ENCODE measurements at regions not wholly inside any gene's neighbourhood (a gene's known extent, or its start where the extent isn't known, plus 50 kb on each side); places are given as distances from the start of the nearest gene placed in this dataset.
A peak's percentile ranks its signal among the peaks of the same experiment; 100 is the strongest.
"Not testable (repeated sequence)": the region's sequence is repeated elsewhere in the genome, so short reads cannot be mapped to it uniquely, and the experiment has no call there.

- Histone ChIP-seq H3K4me3 (no peak overlapping the region), H3K27ac (no peak overlapping the region), H3K36me3 (no peaks in the 10 kb centered on the region), H3K4me1 (peaks cover 0 to 4% (median 0%) of the 10 kb centered on the region in 4 donors), H3K9me3 (peaks cover 0 to 4% (median 1%) of the 10 kb centered on the region in 4 donors), H3K27me3 (no peaks in the 10 kb centered on the region)
- no peak for TF ChIP-seq POLR2A (IDR thresholded peaks at IDR 0.05)
- no peak for TF ChIP-seq CTCF (IDR thresholded peaks at IDR 0.05)
- TF ChIP-seq EP300 (IDR thresholded peaks at IDR 0.05) = no peak
- no peak for TF ChIP-seq POLR2AphosphoS5 (IDR thresholded peaks at IDR 0.05)
- 82 to 88% methylated on average over 3 of the region's 3 CpGs for WGBS, 2 donors
- DNase-seq (no peak), ATAC-seq (ENCODE audit: low FRiP score in 2 of 2) (no peak)
Observed at GRCh38 chr15:39515765-39516164, 65.1 kb upstream of the THBS1 start.

DNA sequence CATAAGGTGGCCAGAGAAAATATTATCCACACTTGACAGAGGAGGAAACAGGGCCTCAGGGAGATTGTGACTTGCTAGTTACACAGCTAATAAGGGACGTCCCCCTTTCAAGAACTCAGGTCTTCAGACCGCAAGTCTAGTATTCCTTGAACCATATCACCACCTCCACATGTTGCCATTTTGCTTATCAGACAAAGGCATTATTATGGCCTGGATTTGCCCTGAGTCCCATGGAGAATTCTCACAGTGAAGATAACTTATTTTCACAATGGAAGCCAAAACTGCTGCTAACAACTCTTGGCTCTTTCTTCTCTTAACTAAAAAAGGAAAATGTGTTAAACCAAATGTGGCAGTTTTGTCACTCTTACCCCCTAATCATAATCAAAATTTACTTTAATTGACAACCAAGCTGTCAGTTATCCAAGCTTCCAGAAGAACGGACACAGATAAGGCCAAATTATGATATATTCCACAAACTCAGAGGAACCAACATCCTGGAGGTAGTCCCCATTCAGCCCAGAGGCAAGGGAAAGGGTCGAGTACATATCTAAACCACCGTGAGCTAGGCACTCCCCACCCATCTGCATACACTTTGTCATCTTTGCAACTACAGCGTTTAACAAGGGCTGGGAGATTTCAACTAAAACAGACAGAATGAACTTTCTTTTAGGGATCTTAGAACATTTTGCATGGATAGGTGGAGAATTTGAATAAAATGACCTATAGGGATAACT lies 63.6 kb upstream of the THBS1 start:
- no peak overlapping the region for H3K27ac ChIP-seq
- peaks cover 0 to 4% (median 1%) of the 10 kb centered on the region in 4 donors for H3K9me3 ChIP-seq
- TF ChIP-seq POLR2AphosphoS5 (IDR thresholded peaks at IDR 0.05) (no peak), POLR2A (IDR thresholded peaks at IDR 0.05) (no peak), EP300 (IDR thresholded peaks at IDR 0.05) (no peak), CTCF (IDR thresholded peaks at IDR 0.05) (no peak)
- DNase-seq (no peak), ATAC-seq (ENCODE audit: low FRiP score in 2 of 2) (no peak)
- no peaks in the 10 kb centered on the region for H3K36me3 ChIP-seq
- H3K4me1 ChIP-seq = no peaks in the 10 kb centered on the region
- H3K27me3 ChIP-seq = no peaks in the 10 kb centered on the region
- no peak overlapping the region for H3K4me3 ChIP-seq
- WGBS, 2 donors = 87 to 92% methylated on average over 6 of the region's 6 CpGs

DNA sequence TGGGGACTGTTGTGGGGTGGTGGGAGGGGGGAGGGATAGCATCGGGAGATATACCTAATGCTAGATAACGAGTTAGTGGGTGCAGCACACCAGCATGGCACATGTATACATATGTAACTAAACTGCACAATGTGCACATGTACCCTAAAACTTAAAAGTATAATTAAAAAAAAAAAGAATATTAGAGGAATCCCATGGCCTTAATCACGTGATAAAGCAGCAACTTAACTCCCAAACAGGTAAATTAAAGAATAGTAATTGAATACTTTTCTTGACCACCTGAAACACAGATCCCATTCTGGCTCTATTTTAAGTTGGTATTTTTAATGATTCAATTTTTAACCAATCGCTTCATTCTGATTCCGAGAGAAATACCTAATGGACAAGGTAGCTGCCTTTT lies 56.9 kb upstream of the THBS1 start:
- H3K36me3 ChIP-seq; H3K27ac ChIP-seq; H3K4me1 ChIP-seq; H3K27me3 ChIP-seq; H3K9me3 ChIP-seq; H3K4me3 ChIP-seq; ATAC-seq (ENCODE audit: low FRiP score in 2 of 2); DNase-seq: not testable (repeated sequence)
- 86 to 89% methylated on average over 5 of the region's 5 CpGs for WGBS, 2 donors

- no peak for TF ChIP-seq EP300 (IDR thresholded peaks at IDR 0.05)
- no peak for TF ChIP-seq POLR2A (IDR thresholded peaks at IDR 0.05)
- TF ChIP-seq POLR2AphosphoS5 (IDR thresholded peaks at IDR 0.05) = no peak
- TF ChIP-seq CTCF (IDR thresholded peaks at IDR 0.05) = no peak
- no peak for DNase-seq
- WGBS, 2 donors = 93 to 94% methylated on average over 4 of the region's 4 CpGs
Observed at GRCh38 chr15:39529457-39529856, 51.4 kb upstream of the THBS1 start.

GRCh38 chr15:39530480-39531342 lies 50.2 kb upstream of the THBS1 start:
- Histone ChIP-seq H3K27ac (no peak overlapping the region), H3K9me3 (no peaks in the 10 kb centered on the region), H3K27me3 (no peaks in the 10 kb centered on the region), H3K4me1 (peaks cover 0 to 3% (median 0%) of the 10 kb centered on the region in 4 donors), H3K36me3 (no peaks in the 10 kb centered on the region), H3K4me3 (no peak overlapping the region)
- TF ChIP-seq CTCF (IDR thresholded peaks at IDR 0.05) (no peak), POLR2A (IDR thresholded peaks at IDR 0.05) (no peak)
- WGBS, 2 donors = 78 to 86% methylated on average over 7 of the region's 7 CpGs
- DNase-seq = no peak
- ATAC-seq (ENCODE audit: low FRiP score in 2 of 2) = peak in 1 of 2 donors; percentile 21

More at GRCh38 chr15:39529457-39529856, 51.4 kb upstream of the THBS1 start:
- Histone ChIP-seq H3K27me3 (no peaks in the 10 kb centered on the region), H3K9me3 (no peaks in the 10 kb centered on the region), H3K27ac (no peak overlapping the region), H3K4me3 (no peak overlapping the region), H3K4me1 (peaks cover 0 to 3% (median 0%) of the 10 kb centered on the region in 4 donors), H3K36me3 (no peaks in the 10 kb centered on the region)
- ATAC-seq (ENCODE audit: low FRiP score in 2 of 2) = no peak
